Upper lobe of left lung (tissue), 4 donors: ENCODE measurements at regions not wholly inside any gene's neighbourhood (a gene's known extent, or its start where the extent isn't known, plus 50 kb on each side); places are given as distances from the start of the nearest gene placed in this dataset.
"Not testable (repeated sequence)": the region's sequence is repeated elsewhere in the genome, so short reads cannot be mapped to it uniquely, and the experiment has no call there.

Experiments used
- EP300 ChIP-seq, 4 donors: sonication (generic); formaldehyde crosslinking; IDR thresholded peaks; one replicate each; pipeline ENCODE4 v1.5.1; 2017; ENCODE audit warnings: antibody characterized with exemption in 4 of 4, control low read depth in 2 of 4
- POLR2A ChIP-seq, 4 donors: fragments of 450-650 bp; IDR thresholded peaks; one replicate each; pipeline ENCODE4 v1.5.1; 2016 to 2017; ENCODE audit warnings: antibody characterized with exemption in 4 of 4, mild to moderate bottlenecking in 2 of 4
- TF ChIP-seq, protein P1 (sequence below), 6 experiments: fragments of 450-650 bp in 4 of 6; fragments of 200-600 bp in 2 of 6; sonication (generic) in 2 of 6; IDR thresholded peaks; one replicate each; pipeline ENCODE4 v1.5.1; 2016 to 2019; ENCODE audit warnings: antibody characterized with exemption in 6 of 6

DNA sequence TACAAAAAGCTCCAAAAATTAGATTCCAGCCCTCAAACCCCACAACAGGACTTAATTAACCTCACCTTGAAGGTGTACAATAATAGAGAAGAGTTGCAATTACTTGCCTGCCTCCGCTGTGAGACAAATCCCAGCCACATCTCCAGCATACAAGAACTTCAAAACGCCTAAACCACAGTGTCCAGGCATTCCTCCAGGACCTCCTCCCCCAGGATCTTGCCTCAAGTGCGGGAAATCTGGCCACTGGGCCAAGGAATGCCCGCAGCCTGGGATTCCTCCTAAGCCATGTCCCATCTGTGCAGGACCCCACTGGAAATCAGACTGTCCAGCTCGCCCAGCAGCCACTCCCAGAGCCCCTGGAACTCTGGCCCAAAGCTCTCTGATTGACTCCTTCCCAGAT is 101.3 kb upstream of the CCNG1 start:
- TF ChIP-seq, protein P1, sequence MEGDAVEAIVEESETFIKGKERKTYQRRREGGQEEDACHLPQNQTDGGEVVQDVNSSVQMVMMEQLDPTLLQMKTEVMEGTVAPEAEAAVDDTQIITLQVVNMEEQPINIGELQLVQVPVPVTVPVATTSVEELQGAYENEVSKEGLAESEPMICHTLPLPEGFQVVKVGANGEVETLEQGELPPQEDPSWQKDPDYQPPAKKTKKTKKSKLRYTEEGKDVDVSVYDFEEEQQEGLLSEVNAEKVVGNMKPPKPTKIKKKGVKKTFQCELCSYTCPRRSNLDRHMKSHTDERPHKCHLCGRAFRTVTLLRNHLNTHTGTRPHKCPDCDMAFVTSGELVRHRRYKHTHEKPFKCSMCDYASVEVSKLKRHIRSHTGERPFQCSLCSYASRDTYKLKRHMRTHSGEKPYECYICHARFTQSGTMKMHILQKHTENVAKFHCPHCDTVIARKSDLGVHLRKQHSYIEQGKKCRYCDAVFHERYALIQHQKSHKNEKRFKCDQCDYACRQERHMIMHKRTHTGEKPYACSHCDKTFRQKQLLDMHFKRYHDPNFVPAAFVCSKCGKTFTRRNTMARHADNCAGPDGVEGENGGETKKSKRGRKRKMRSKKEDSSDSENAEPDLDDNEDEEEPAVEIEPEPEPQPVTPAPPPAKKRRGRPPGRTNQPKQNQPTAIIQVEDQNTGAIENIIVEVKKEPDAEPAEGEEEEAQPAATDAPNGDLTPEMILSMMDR (IDR thresholded peaks at IDR 0.05): not testable (repeated sequence)
- TF ChIP-seq EP300, POLR2A (IDR thresholded peaks at IDR 0.05): not testable (repeated sequence)
